Upper lobe of right lung (tissue), 1 donor: ENCODE measurements at regions not wholly inside any gene's neighbourhood (a gene's known extent, or its start where the extent isn't known, plus 50 kb on each side); places are given as distances from the start of the nearest gene placed in this dataset.

ENCODE experiments used
- ATAC-seq: fragments of 200-7000 bp; cut with Tn5 transposase; one replicate; pipeline ENCODE4 v1.9.1; 2020; ENCODE audit warnings: mild to moderate bottlenecking, moderate library complexity
- DNase-seq: peaks from one replicate; pipeline ENCODE4 v3.0.0-alpha.2; 2020
- H3K27ac ChIP-seq: fragments of 200-600 bp; one replicate; pipeline ENCODE4 v1.8.0; 2022
- H3K27me3 ChIP-seq: fragments of 200-600 bp; one replicate; pipeline ENCODE4 v1.8.0; 2022; ENCODE audit warnings: mild to moderate bottlenecking
- H3K36me3 ChIP-seq: fragments of 200-600 bp; one replicate; pipeline ENCODE4 v1.8.0; 2022
- H3K4me1 ChIP-seq: fragments of 200-600 bp; one replicate; pipeline ENCODE4 v1.8.0; 2022
- H3K4me3 ChIP-seq: fragments of 200-600 bp; one replicate; pipeline ENCODE4 v1.8.0; 2022; ENCODE audit warnings: mild to moderate bottlenecking
- H3K9me3 ChIP-seq: fragments of 200-600 bp; one replicate; pipeline ENCODE4 v1.8.0; 2022
- CTCF ChIP-seq: fragments of 200-600 bp; IDR thresholded peaks from one replicate; pipeline ENCODE4 v1.8.0; 2022; ENCODE audit warnings: antibody characterized with exemption
- intact Hi-C: fragments of 100-400 bp; cut with DNase I; formaldehyde crosslinking; loops from one replicate; pipeline ENCODE4 v1.11.0; 2022
- donor health status: DM: no; HTN: yes; CAD: no; lungs with severe emphysema.

GRCh38 chrX:38890963-38891362, 89.7 kb downstream of the MID1IP1 start:
- H3K4me1 ChIP-seq = no peaks in the 10 kb centered on the region

GRCh38 chrX:38891641-38892413, 90.6 kb downstream of the MID1IP1 start:
- DNase-seq (no peak), ATAC-seq (no peak)
- TF ChIP-seq CTCF = no peak
- intact Hi-C loops = no loop called here
- no peak overlapping the region for H3K4me3 ChIP-seq
- H3K27me3 ChIP-seq = no peaks in the 10 kb centered on the region
- no peaks in the 10 kb centered on the region for H3K4me1 ChIP-seq
- H3K9me3 ChIP-seq = no peaks in the 10 kb centered on the region
- no peaks in the 10 kb centered on the region for H3K36me3 ChIP-seq
- H3K27ac ChIP-seq = no peak overlapping the region

More at GRCh38 chrX:38890963-38891362, 89.7 kb downstream of the MID1IP1 start:
- no peaks in the 10 kb centered on the region for H3K36me3 ChIP-seq
- H3K27me3 ChIP-seq = no peaks in the 10 kb centered on the region
- no peak for ATAC-seq
- intact Hi-C loops = no loop called here
- no peak overlapping the region for H3K4me3 ChIP-seq
- no peak overlapping the region for H3K27ac ChIP-seq
- no peak for TF ChIP-seq CTCF
- no peaks in the 10 kb centered on the region for H3K9me3 ChIP-seq
- no peak for DNase-seq

GRCh38 chrX:38893441-38893840, 92.2 kb downstream of the MID1IP1 start:
- no peaks in the 10 kb centered on the region for H3K27me3 ChIP-seq

GRCh38 chrX:38895775-38896174, 94.5 kb downstream of the MID1IP1 start:
- no peak for TF ChIP-seq CTCF
- no peak overlapping the region for H3K27ac ChIP-seq
- no peak overlapping the region for H3K4me3 ChIP-seq
- ATAC-seq (no peak), DNase-seq (no peak)
- no peaks in the 10 kb centered on the region for H3K9me3 ChIP-seq
- intact Hi-C loops = no loop called here
- H3K27me3 ChIP-seq = no peaks in the 10 kb centered on the region
- H3K36me3 ChIP-seq = no peaks in the 10 kb centered on the region
- no peaks in the 10 kb centered on the region for H3K4me1 ChIP-seq

More at GRCh38 chrX:38893441-38893840, 92.2 kb downstream of the MID1IP1 start:
- Histone ChIP-seq H3K4me1 (no peaks in the 10 kb centered on the region), H3K36me3 (no peaks in the 10 kb centered on the region), H3K9me3 (no peaks in the 10 kb centered on the region), H3K4me3 (no peak overlapping the region), H3K27ac (no peak overlapping the region)
- intact Hi-C loops = no loop called here
- DNase-seq (no peak), ATAC-seq (no peak)
- TF ChIP-seq CTCF = no peak

- no peak for DNase-seq
- H3K4me1 ChIP-seq = no peaks in the 10 kb centered on the region
- no peak for TF ChIP-seq CTCF
- intact Hi-C loops = no loop called here
- no peak overlapping the region for H3K4me3 ChIP-seq
- no peaks in the 10 kb centered on the region for H3K36me3 ChIP-seq
- no peak for ATAC-seq
- no peaks in the 10 kb centered on the region for H3K27me3 ChIP-seq
- no peak overlapping the region for H3K27ac ChIP-seq
- H3K9me3 ChIP-seq = no peaks in the 10 kb centered on the region
Measured at GRCh38 chrX:38896724-38897298, 95.6 kb downstream of the MID1IP1 start.
